Dermis blood vessel endothelial cell (primary cell): ENCODE measurements at regions not wholly inside any gene's neighbourhood (a gene's known extent, or its start where the extent isn't known, plus 50 kb on each side); places are given as distances from the start of the nearest gene placed in this dataset.
"Not testable (repeated sequence)": the region's sequence is repeated elsewhere in the genome, so short reads cannot be mapped to it uniquely, and the experiment has no call there.

Source experiments
- DNase-seq: peaks from one replicate; pipeline ENCODE4 v3.0.0; 2010

DNA sequence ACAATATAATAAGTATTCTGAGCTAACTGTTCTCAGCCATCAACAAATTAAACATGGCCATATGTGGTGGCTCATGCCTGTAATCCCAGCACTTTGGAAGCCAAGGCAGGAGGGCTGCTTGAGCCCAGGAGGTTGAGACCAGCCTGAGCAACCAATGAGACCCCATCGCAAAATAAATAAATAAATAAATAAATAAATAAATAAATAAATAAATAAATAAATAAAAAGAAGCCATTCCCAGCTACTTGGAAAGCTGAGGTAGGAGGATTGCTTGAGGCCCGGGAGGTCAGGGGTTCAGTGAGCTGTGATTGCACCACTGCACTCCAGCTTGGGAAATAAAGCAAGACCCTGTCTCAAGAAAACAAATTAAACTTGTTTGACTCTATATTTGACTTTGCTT is 1256.4 kb downstream of the EFNA5 start:
- DNase-seq: no peak

DNA sequence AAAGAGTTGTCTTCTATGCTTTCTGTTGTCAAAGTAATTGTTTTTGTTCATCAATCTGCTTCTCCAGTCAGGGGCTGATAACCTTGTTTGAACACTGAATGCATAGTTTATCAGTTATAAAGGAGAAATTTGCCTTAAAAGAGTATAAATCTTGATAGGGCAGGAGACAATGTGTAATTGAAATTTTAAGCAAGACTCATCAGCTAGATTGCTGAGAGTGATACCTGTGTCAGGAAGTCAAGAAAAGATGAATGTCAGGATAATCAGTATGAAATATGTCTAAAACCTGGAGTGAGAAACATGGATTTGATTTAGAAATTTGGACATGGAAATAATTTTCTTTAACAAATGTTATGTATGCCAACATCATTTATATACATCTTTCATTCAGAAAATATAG is 1258.1 kb downstream of the EFNA5 start:
- no peak for DNase-seq

DNA sequence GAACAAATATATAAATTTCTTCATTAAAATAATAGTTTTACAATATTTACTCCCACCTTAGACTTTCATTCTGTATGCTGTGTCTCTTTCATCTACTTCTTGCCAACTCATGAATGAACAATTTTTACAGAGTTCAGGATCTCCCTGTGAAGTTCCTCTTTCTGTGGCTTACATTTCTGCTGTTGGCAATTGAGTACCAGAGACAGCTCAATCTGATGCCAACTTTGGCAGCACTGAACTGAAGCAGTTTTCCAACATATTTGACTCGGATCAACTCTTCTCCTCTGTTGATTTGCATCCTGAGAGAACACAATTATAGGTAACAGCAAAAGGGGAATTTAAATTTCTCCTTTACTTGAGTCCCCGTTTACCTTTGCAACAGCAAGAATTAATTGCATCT is 1262.2 kb downstream of the EFNA5 start:
- no peak for DNase-seq

DNA sequence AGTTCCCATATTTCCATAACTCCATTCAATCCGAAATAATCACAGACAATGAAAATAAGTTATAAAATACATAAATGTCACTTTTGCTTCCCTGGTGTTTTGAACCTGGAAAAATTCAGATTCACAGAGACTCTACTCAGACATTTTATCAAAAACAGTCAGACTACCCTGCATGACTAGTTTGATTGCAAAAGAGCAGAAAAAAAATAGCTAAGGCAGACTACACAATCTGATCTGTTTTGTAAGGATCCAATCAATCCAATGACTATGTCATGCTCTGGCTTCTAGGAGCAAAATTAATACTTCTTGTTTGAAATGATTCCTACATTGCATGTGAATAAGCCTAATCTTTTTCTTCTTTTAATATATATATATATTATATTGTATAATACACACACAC is 1262.6 kb downstream of the EFNA5 start:
- DNase-seq: no peak

DNA sequence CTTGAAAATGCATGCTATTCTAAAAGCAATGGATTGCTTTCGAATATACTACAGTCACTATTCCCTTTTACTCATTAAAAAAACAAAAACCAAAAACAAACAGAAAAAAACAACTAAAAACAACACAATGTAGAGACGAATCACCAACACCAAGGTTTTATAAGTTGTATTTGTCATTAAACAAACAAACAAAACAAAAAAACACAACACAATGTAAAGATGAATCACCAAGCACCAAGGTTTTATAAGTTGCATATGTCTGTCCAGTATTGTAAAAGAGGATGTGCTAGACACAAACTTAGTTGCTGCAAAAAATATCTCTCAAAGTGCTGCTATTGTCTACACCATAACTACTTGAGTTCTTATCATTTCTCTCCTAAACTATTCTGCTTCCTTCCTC is 1269.2 kb downstream of the EFNA5 start:
- no peak for DNase-seq

DNA sequence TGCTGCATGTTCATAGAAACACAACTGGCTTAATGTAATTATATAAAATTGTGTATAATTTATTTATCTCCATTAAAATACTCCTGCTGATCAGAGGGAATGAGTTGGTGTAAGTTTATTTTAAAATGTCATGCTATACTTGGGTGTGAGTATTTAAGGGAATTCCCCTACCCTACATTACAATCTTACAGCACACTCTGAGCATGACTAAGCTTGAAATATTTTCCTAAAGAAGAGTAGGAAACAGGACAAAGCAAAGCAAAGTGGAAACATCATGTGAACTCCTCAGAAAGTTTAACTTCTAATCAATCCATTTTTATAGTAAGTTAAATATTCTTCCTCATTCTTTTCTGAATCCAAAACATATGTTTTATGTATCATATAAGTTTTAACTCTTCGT is 1271.3 kb downstream of the EFNA5 start:
- peak; percentile 19 for DNase-seq

DNA sequence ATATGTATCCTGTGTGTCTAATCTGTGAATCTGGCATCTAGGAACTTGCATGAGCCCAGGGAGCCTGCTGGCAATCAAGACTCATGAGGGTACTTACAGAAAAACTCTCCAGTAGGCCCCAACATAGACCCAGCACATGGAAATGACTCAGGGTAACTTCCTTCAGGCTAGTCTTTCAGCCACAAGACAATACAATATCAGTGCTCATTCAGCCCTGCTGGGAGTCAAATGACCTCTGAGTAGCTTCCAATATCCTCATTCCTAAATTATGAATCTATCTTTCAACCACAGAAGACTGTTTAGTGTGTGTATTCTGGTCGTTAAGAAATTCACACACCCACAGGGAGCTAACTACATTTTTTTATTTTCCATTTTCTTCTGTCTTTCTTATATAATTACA is 1273.0 kb downstream of the EFNA5 start:
- peak; percentile 72 for DNase-seq

DNA sequence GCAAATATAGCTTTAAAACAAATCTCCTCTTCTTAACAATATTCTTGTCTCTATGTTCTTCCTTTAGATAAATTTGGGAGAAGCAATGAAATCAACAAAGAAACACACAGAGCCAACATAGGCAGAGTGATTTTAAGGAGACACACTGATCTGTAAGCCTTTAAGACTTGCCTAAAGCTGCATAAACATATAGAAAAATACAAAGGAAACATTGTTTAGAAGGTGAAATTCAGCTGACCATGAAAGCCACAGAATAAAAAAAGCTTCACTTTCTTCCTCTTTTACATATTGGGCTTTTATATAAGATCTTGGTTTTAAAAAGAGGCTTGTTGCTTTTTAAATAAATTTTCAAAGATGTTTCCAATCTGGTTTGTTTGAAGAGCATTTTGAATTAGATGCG is 1277.5 kb downstream of the EFNA5 start:
- DNase-seq: no peak

DNA sequence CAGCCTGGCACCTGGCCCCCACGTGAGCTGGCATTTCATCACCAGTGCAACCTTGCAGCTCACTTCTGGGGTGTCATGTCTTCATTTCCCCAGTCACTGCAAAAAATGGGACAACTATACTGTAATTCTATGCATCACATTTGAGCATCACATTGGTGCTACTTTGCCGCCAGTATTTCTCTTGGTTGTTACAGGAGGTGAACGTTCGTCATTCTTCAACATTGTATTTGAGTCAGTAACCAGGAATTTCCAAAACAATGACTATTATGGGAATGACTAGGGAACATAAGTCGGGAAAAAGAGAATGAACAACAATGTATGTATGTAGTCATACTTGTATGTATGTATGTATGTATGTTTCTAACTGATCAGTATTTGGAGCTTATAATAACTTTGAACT is 1278.0 kb downstream of the EFNA5 start:
- no peak for DNase-seq

DNA sequence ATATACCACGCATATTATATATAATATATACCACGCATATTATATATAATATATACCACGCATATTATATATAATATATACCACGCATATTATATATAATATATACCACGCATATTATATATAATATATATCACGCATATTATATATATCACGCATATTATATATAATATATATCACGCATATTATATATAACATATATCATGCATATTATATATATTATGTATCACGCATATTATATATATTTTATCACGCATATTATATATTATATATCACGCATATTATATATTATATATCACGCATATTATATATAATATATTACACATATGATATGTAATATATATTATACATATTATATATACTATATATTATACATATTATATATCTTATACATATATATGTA is 1283.0 kb downstream of the EFNA5 start:
- DNase-seq: not testable (repeated sequence)

DNA sequence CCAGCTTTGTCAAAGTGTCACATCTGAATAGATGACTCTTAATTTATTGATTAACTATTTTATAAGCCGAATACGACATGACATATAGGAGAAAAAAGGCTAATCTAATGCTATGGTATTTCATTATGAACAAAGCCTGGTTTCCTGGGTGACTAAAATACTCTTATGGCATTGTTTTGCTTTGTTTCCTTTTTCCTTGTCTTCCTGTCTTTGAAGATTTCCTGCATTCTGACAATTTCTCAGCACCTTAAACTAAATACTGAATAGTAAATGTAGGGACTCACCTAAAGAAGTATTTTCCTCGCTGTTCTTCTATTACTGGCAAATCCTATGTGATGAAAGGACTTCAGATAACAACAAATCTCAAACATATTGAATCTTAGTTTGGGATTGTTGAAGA is 1284.5 kb downstream of the EFNA5 start:
- no peak for DNase-seq

DNA sequence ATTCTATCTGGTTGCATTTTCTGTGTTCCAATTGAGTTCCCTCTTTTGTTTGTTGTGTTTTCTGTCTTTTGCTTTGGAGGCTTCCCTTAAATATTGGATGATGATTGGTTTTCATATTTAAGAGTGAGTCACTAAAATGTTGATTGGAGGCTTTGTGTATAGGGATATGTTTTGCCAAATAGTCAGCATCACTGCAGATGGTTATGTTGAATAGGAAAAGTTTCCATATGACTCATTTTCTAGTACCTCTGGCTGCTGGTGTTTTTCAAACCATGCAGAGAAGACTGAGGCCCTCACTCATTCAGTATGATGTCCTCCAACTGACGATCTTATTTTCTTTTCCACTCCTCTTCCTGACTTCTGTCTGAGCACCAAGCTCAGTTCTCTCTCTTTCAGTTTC is 1290.0 kb downstream of the EFNA5 start:
- peak; percentile 19 for DNase-seq

DNA sequence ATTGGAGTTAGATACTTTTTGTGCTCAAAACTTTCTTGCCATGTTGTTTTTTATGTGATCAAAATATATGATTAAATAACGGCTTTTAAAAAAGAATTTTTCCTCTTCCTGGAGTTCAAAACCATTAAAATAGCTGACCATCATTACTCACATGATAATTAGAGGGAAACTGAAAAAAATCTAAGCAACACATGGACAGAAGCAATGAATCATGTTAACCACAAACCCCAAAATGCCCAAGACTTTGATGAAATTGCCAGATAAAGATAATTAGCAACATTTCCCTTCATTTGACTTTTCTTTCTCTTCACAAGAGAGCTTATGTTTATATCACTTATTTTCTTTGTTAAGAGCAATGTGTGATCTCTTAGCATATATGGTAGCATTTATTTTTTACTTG is 1294.2 kb downstream of the EFNA5 start:
- no peak for DNase-seq

DNA sequence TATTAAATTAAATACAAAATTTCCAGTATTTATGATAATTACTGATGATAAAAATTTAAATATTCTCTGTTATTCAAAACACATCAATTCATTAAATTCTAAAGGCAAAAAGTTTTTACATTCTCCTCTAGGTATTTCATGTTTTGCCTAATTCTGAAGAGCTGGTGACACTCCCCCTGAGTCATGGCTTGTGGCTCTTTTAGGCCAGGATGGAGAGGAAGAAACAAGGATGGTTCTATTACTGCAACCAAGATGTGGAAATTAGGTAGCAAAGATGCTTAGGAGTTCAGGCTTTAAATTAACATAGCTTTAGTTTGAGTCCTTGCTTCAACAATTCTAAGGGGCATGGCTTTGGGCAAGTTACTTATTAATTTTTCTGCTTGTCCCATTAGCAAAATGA is 1295.8 kb downstream of the EFNA5 start:
- no peak for DNase-seq

DNA sequence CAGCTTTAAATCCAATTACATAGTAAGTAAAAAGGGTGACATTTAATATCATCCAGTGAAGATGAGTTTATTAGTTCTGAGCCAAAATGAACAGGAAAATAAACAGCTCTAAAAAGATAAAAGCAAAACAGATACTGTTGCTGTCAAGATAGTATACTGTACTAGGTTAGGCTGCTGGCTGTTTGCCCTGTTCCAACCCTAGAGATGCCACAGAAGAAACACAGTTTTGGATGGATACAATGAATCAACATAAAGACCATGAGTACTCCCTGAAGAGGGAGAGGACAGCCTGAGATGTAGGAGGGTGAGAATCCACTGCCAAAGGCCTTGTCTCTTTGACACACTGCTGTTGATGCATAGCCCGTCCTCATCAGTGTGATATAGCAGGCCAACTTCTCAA is 1302.7 kb downstream of the EFNA5 start:
- DNase-seq: no peak

DNA sequence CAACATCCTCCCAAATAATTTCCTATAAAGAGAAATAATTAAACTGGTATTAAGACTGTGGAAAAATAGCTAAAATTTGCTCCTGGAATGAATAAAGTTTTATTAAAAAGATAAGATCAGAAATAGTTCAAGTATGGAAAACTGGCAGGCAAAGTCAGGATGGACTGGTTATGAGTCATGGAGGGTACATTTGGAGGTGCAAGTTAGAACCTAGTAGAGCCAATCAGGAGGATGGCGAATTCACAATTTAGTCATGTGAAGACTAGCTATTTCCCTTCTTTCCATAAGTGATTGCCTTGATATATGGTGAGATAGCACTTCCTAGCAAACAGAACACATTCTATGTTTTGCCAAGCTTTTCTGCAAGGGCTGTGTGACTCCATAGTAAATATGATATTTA is 1303.5 kb downstream of the EFNA5 start:
- no peak for DNase-seq

DNA sequence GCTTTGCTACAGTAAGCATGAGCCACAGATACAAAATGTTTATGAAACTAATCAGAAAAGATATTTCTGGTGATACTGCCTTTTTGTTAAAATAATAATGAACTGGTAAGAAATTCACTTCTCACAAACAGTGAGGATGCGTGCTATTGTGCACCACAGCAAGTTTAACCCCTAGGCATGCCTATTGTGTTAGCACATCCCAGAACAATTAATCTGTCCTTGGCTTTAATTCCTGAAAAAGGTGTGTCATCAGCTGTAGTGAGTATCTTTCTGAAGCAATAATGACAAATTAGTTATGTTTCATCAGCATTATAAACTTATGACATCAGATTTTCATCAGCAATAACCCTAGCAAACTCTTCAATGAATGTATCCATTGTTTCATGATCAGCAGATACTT is 1307.2 kb downstream of the EFNA5 start:
- no peak for DNase-seq

DNA sequence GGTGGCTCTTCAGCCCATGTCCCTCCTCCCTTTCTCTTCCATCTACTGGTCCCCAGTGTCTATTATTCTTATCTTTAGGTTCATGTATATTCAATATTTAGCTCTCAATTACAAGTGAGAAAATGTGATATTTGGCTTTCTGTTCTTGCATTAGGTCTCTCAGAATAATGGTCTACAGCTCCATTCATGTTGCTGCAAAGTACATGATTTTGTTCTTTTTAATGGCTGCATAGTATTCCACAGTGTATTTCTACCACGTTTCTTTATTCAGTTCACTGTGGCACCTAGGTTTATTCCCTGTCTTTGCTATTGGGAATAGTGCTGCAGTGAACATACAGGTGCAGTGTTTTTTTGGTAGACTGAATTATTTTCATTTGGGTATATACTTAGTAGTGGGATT is 1308.8 kb downstream of the EFNA5 start:
- DNase-seq: no peak

DNA sequence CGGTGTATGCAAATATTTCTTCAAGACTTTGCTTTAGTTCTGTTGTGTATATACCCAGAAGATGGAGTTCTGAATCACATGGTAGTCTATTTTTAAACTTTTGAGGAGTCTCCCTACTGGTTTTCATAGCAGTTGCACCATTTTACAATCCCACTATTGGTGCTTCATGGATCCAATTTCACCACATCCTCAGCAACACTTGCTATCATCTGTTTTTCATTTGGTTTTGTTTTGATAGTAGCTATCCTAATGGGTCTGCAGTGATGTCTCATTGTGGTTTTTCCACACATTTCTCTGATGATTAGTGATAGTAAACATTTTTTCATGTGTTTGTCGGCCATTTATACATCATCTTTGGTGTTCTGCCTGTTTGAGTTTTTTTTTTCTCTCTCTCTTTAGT is 1339.3 kb downstream of the EFNA5 start:
- no peak for DNase-seq

DNA sequence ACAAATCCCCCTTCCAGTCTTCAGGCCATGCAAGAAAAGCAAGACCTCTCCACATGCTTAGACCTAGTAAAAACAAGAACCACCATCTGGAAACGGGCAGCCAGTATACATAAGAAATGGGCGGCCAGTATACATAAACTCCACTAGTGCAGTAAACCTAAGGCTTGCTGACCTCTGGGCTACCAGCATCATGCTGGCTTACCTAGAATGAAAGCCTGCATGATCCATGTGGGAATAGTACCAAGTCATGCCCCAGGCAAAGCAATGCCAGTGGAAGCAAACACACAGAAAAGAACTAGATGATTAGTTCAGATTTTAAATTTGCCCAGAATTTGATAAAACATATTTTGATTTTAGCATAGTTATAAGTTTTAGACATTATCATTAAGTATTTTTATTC is 1346.4 kb downstream of the EFNA5 start:
- no peak for DNase-seq

DNA sequence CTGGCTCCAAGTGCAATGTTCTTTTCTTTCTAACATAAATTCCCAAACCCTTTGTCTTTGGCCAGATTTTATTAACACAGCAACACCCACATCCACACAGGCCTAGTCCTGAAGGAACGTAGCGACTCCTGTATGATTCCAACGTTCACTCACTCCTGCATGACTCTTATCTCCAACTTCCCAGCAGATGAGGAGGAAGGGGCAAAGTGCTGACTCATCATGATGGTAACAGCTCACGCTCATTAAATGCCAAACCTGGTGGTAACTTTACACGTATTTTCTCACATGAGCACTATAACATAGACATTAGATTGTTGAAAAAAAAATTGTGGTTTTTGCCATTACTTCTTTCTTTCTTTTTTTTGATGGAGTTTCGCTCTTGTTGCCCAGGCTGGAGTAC is 1349.5 kb downstream of the EFNA5 start:
- no peak for DNase-seq

DNA sequence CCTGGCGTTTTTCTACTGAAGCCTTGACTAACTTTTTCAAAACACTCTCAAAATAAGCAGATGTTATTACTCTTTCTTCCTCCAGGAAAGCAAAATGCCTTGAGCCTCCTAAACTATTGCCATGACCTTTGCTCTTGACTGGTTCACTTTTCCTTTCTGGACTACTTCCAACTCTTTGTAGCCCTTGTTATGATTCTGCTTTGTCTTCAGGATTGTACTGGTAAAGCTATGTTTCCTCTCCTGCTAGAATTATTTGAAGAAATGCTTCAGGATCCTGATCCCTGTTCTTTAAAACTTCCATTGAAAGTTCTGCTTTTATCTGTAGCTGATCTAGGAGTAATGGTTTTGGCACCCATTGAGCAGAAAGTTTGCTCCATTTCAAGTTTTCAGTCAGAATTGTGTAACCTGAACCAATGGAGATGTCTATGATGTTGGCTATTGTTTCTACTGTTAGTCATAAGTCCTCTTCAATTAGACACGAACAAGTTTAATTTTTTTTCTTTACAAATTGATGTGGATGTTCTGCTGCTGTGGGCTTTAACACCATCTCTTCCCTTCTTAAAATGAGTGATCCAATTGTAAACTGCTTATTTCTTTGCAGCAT is 1356.4 kb downstream of the EFNA5 start:
- peak; percentile 23 for DNase-seq

DNA sequence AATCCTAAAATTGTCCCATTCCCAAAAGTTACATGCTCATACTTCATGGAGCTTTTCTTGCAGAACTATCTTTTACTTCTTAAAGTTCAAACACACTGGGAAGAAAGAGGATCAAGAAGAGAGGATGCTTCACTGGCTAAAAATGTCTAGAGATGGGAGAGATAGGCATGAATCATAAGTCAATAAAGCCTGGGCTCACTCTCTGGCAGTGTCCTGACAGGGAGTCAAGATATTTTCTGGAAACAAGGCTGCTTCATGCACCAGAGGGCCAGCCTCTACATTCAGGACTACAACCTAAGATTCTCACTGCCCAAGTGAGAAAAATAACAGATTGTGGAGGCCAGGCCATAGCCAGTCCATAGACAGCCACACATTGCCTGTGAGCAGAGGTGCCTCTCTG is 1358.4 kb downstream of the EFNA5 start:
- no peak for DNase-seq

DNA sequence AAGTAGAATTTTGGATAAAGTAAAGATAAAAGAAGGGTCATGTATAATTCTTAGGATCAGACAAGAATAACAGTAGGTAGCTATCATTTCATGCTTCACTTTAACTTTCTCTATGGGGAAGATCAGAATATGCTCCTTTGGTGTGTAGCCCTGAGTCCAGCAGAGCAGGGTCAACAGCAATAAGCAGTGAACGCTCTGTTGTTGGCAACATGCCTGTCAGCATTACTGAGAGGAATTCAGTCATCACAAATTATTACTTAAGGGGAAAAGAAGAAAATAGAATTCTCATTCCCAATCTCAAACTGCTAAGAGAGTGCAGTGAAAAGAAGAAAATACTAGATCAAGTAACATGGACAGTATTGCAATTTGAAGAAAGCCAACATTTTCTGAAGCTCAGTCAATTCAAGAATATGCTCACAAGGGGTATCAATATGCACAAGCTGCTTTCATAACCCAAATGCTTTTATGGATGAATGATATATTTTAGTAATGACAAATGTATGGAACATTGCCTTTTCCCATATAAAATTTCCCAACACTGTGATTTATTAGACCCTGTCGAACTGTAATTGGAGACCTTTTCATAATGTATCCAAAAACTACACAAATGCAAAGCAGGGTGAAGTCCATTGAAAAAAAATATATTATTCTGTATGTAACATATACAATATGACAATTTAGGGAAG is 1359.4 kb downstream of the EFNA5 start:
- DNase-seq: no peak

DNA sequence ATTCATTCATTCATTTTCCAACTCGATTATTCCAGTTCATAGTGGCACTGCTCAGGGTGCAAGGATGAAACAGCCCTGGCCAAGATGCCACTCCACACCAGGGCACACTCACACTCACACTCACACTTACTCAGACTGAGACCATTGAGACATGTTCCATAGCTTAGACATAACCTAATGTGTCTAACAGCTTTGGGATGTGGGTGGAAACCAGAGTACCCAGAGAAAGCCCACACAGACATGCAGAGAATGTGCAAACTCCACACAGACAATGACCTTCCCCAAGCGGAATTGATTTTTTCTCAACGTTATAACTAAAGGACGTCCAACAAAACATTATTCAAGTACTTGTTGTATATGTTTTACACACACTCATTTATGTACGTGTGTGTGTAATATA is 1363.5 kb downstream of the EFNA5 start:
- no peak for DNase-seq
